K562 (cell line): ENCODE measurements at regions not wholly inside any gene's neighbourhood (a gene's known extent, or its start where the extent isn't known, plus 50 kb on each side); places are given as distances from the start of the nearest gene placed in this dataset.

ENCODE experiments used
- ATAC-seq: fragments of 200-7000 bp; cut with Tn5 transposase; 3 replicates; pipeline ENCODE4 v1.9.1; 2020; ENCODE audit warnings: moderate library complexity
- BruUV-seq: library from RNA; stranded (reverse); fragments of 400-500 nt; replicated peaks from 2 replicates; lab custom pipeline; 2021; lab: Mats Ljungman, UMichigan
- CTCF ChIA-PET: fragments of 300-600 bp; formaldehyde crosslinking; extraction: SDS; loops from one replicate; lab custom pipeline; 2021; ENCODE audit warnings: low intra/inter-chr PET ratio; lab: Yijun Ruan, JAX
- POLR2A ChIA-PET: fragments of 300-600, 350-650 bp; sonication (Branson Sonifier 250); formaldehyde crosslinking; extraction: SDS; loops from one replicate; lab custom pipeline; 2021; ENCODE audit warnings: antibody characterized with exemption, inconsistent platforms; lab: Yijun Ruan, JAX
- DNase-seq, 4 experiments: peaks; one replicate each; pipeline versions ENCODE4 v3.0.0 to v3.0.0-alpha.2; 2011 to 2018; ENCODE audit warnings: low spot score in 3 of 4, mixed read lengths in 3 of 4; ENCODE audit errors: extremely low read depth in 1 of 4
- FAIRE-seq: peaks from 2 replicates; lab custom pipeline; 2011; peaks lifted over from hg19 to GRCh38; lab: Jason Lieb, UNC
- H2AFZ ChIP-seq: 2 replicates; pipeline ENCODE4 v1.6.0; 2011; ENCODE audit warnings: low read depth, low read length, control low read depth, inconsistent platforms
- H3K27ac ChIP-seq: fragments of 200-600 bp; 3 replicates; pipeline ENCODE4 v1.8.0; 2011; ENCODE audit warnings: low read depth, mild to moderate bottlenecking, control low read depth, inconsistent platforms, low read length, moderate library complexity, mixed read lengths; ENCODE audit errors: extremely low read depth
- H3K27me3 ChIP-seq, 2 experiments: fragments of 300-600 bp in 1 of 2; 2 replicates in 1 of 2; 3 replicates in 1 of 2; pipeline versions ENCODE4 v1.6.0 to v1.8.0; 2011; ENCODE audit warnings: inconsistent platforms in 2 of 2, low read length in 2 of 2, mild to moderate bottlenecking in 1 of 2, mixed read lengths in 1 of 2, moderate library complexity in 1 of 2; ENCODE audit not compliant: control insufficient read depth in 2 of 2, insufficient read depth in 2 of 2
- H3K36me3 ChIP-seq: fragments of 300-600 bp; 3 replicates; pipeline ENCODE4 v1.8.0; 2011; ENCODE audit warnings: mild to moderate bottlenecking, low read length, inconsistent platforms; ENCODE audit not compliant: control insufficient read depth, insufficient read depth
- H3K4me1 ChIP-seq, 2 experiments: fragments of 200-600 bp in 1 of 2; replicated peaks in 1 of 2; 2 replicates in 1 of 2; 3 replicates in 1 of 2; pipeline versions ENCODE4 v1.5.1 to v1.8.0; 2011; ENCODE audit warnings: inconsistent platforms in 2 of 2, low read length in 2 of 2, mild to moderate bottlenecking in 1 of 2, mixed read lengths in 1 of 2, moderate library complexity in 1 of 2; ENCODE audit not compliant: control insufficient read depth in 2 of 2, insufficient read depth in 2 of 2
- H3K4me2 ChIP-seq: 2 replicates; pipeline ENCODE4 v1.6.1; 2011; ENCODE audit warnings: low read length, control low read depth, inconsistent platforms, mixed read lengths; ENCODE audit not compliant: insufficient read depth
- H3K4me3 ChIP-seq: fragments of 200-600 bp; sonication (generic), shearing (Covaris generic); 2 replicates; pipeline ENCODE4 v1.5.1; 2016; ENCODE audit warnings: control low read depth, inconsistent platforms
- H3K79me2 ChIP-seq: fragments of 200-600 bp; 3 replicates; pipeline ENCODE4 v1.8.0; 2011; ENCODE audit warnings: low read length, inconsistent platforms; ENCODE audit not compliant: control insufficient read depth, insufficient read depth
- H3K9ac ChIP-seq, 2 experiments: 2 replicates each; pipeline versions ENCODE4 v1.6.0 to v1.6.1; 2011; ENCODE audit warnings: low read depth in 2 of 2, low read length in 2 of 2, control low read depth in 1 of 2, inconsistent platforms in 1 of 2, mild to moderate bottlenecking in 1 of 2, mixed read lengths in 1 of 2; ENCODE audit not compliant: insufficient read depth in 1 of 2
- H3K9me1 ChIP-seq: one replicate; pipeline ENCODE4 v1.6.0; 2011; ENCODE audit warnings: inconsistent platforms, mild to moderate bottlenecking, low read length, moderate library complexity; ENCODE audit not compliant: control insufficient read depth, insufficient read depth
- H3K9me3 ChIP-seq: replicated peaks from 2 replicates; pipeline ENCODE4 v1.5.1; 2011; ENCODE audit warnings: low read depth, low read length, inconsistent platforms; ENCODE audit not compliant: control insufficient read depth, insufficient read depth
- H4K20me1 ChIP-seq: replicated peaks from 2 replicates; pipeline ENCODE4 v1.6.1; 2011; ENCODE audit warnings: low read length, inconsistent platforms, mixed read lengths; ENCODE audit not compliant: control insufficient read depth, insufficient read depth
- FOXJ3 ChIP-seq: sonication (generic); formaldehyde crosslinking; IDR thresholded peaks from 2 replicates; pipeline ENCODE4 v1.4.0; 2020; ENCODE audit warnings: mild to moderate bottlenecking, missing genetic modification reagents
- HINFP ChIP-seq: fragments of 450-650 bp; conservative IDR thresholded peaks from 2 replicates; pipeline ENCODE4 v1.6.1; 2016; ENCODE audit warnings: missing genetic modification characterization, low read depth, mild to moderate bottlenecking, control low read depth, missing compliant biosample characterization
- HIVEP1 ChIP-seq: fragments of 250-450 bp; sonication (Bioruptor Pico); IDR thresholded peaks from 2 replicates; pipeline ENCODE4 v1.4.0; 2020; ENCODE audit warnings: mild to moderate bottlenecking
- SMARCC2 ChIP-seq: fragments of 450-650 bp; IDR thresholded peaks from 2 replicates; pipeline ENCODE4 v1.6.1; 2017; ENCODE audit warnings: antibody characterized with exemption, moderate library complexity, mild to moderate bottlenecking, low read depth
- XRCC4 ChIP-seq: IDR thresholded peaks from one replicate; pipeline ENCODE4 v1.6.1; 2011; ENCODE audit not compliant: insufficient read depth, insufficient read length; ENCODE audit errors: extremely low read depth
- ZFP36 ChIP-seq: fragments of 150-350 bp; IDR thresholded peaks from 2 replicates; pipeline ENCODE4 v1.6.1; 2018; ENCODE audit warnings: low read length, low read depth; ENCODE audit not compliant: partially characterized antibody
- ZNF79 ChIP-seq: fragments of 250-450 bp; sonication (Bioruptor Pico); IDR thresholded peaks from 2 replicates; pipeline ENCODE4 v1.4.0; 2020; ENCODE audit warnings: low read depth, mild to moderate bottlenecking, moderate library complexity
- WGBS: fragments of 100-300 bp; shearing (Covaris generic); methylation state at CpG from one replicate; pipeline ENCODE4 v1.1.6; 2016; ENCODE audit warnings: low coverage, mixed read lengths; ENCODE audit not compliant: insufficient coverage; ENCODE audit errors: missing lambda C conversion rate; 5-methylcytosine and 5-hydroxymethylcytosine counted together
- in situ Hi-C: fragments of 300-500 bp; cut with MboI; formaldehyde crosslinking; loops from 4 replicates; pipeline ENCODE4 v1.15.0; 2018; ENCODE audit warnings: inconsistent platforms, mixed read lengths
- intact Hi-C: fragments of 100-400 bp; cut with micrococcal nuclease; formaldehyde crosslinking; loops from 2 replicates; pipeline ENCODE4 v1.14.2; 2022

GRCh38 chr4:67291644-67292043 is 253.7 kb downstream of the CENPC start:
- POLR2A ChIA-PET: interaction anchor here (1.2 kb wide), 1 partner anchor 15 kb away, joined by 3 read pairs; no protein-coding TSS in a partner anchor
- Histone ChIP-seq H3K36me3 (no peaks in the 10 kb centered on the region), H4K20me1 (no peaks in the 10 kb centered on the region), H3K27ac (no peak overlapping the region), H3K27me3 (no peaks in the 10 kb centered on the region), H3K4me1 (no peaks in the 10 kb centered on the region), H3K9ac (no peak overlapping the region), H3K4me3 (no peak overlapping the region), H3K9me3 (no peaks in the 10 kb centered on the region), H3K4me2 (no peak overlapping the region), H3K9me1 (no peaks in the 10 kb centered on the region), H3K79me2 (no peaks in the 10 kb centered on the region), H2AFZ (no peak overlapping the region)
- in situ Hi-C loops: no loop called here
- DNase-seq (no peak), ATAC-seq (peak; percentile 51; the same call in 2 of the 3 replicates), FAIRE-seq (no peak)
- no TSS peak for BruUV-seq
- intact Hi-C loops: no loop called here
- CTCF ChIA-PET: no interaction called here
- WGBS: 0% methylated on average over 4 of the region's 4 CpGs
- TF ChIP-seq XRCC4: no peak
- no peak for TF ChIP-seq FOXJ3 (CRISPR knock-in tag)
- TF ChIP-seq ZNF79: no peak
- TF ChIP-seq ZFP36: no peak
- TF ChIP-seq HIVEP1 (CRISPR knock-in tag): no peak
- TF ChIP-seq SMARCC2: no peak
- TF ChIP-seq HINFP (tag): no peak
